ENCODE measurements at regions not wholly inside any gene's neighbourhood (a gene's known extent, or its start where the extent isn't known, plus 50 kb on each side); places are given as distances from the start of the nearest gene placed in this dataset.

GRCh38 chr6:63458480-63459115, 113.7 kb upstream of the LOC128125822 start:
- no peak for TF ChIP-seq EP300 (IDR thresholded peaks at IDR 0.05)
- TF ChIP-seq CTCF (IDR thresholded peaks at IDR 0.05): no peak
- TF ChIP-seq POLR2AphosphoS5 (IDR thresholded peaks at IDR 0.05): peak; percentile 33 to 82 (median 72)
- peak in 1 of 4 donors; percentile 36 for TF ChIP-seq POLR2A (IDR thresholded peaks at IDR 0.05)

All from stomach (tissue), 4 donors.